Left cardiac atrium (tissue), 4 donors: ENCODE measurements at regions not wholly inside any gene's neighbourhood (a gene's known extent, or its start where the extent isn't known, plus 50 kb on each side); places are given as distances from the start of the nearest gene placed in this dataset.

Source experiments
- ATAC-seq, 2 donors: fragments of 200-7000 bp; cut with Tn5 transposase; one replicate each; pipeline ENCODE4 v1.9.1; 2020; ENCODE audit warnings: mild to moderate bottlenecking in 2 of 2, moderate library complexity in 2 of 2
- DNase-seq: peaks from one replicate; pipeline ENCODE4 v3.0.0-alpha.2; 2020
- intact Hi-C, 2 donors: fragments of 100-400 bp; cut with DNase I; formaldehyde crosslinking; loops; one replicate each; pipeline versions ENCODE4 v1.14.1 to v1.15.1; 2022 to 2023
- donor health status: DM: no; HTN: yes; CAD: no.
- donor health status: DM: no; HTN: yes; CAD: no; lungs with severe emphysema.
- donor health status: DM: yes; HTN: yes; CAD: no.
- donor health status: Dilated cardiomyopathy.

- DNase-seq: no peak
- intact Hi-C loops: no loop called here
- no peak for ATAC-seq
These were observed 290.2 kb downstream of the SOX11 start for GRCh38 chr2:5982193-5982902.

- ATAC-seq (no peak), DNase-seq (no peak)
- intact Hi-C loops: no loop called here
These were observed 290.7 kb downstream of the SOX11 start for GRCh38 chr2:5982903-5983265.

DNA sequence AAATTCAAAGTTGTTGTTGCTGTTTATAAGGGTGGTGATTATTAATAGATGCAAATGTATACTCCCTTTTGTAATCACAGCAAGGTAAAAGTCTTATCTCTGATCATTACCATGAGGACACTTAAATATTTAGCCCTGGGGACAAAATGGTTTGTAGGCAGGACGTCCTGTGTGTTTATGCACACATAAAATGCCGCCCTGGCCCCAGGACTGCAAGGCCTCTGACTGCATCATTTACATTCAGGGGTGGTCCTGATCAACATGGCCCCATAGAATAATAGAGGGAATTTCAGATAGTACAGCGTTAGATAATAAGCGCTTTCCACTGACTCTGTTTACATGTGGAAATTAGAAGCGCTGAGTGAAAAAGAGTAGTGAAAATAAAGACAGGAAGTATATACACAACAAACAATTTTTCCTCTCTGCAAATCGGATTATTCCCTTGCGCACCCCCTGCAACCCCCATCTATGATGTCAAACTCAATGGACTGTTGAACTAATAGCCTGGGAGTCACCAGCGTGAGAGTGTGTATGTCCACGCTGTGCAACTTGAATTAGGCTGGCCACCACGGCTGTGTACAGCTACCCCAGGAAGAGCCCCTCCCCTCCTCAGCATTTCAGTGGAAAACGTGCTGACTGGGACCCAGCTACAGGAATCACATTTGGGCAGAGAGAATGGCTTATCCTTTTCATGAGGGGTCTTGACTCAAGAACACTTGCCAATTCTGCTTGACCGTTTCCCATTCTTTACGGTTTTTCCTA lies 291.5 kb downstream of the SOX11 start:
- ATAC-seq: no peak
- intact Hi-C loops: no loop called here

GRCh38 chr2:5984273-5984655 lies 292.1 kb downstream of the SOX11 start:
- no peak for DNase-seq
- intact Hi-C loops: no loop called here
- ATAC-seq: no peak

More for the DNA sequence above, 291.5 kb downstream of the SOX11 start:
- DNase-seq: no peak

DNA sequence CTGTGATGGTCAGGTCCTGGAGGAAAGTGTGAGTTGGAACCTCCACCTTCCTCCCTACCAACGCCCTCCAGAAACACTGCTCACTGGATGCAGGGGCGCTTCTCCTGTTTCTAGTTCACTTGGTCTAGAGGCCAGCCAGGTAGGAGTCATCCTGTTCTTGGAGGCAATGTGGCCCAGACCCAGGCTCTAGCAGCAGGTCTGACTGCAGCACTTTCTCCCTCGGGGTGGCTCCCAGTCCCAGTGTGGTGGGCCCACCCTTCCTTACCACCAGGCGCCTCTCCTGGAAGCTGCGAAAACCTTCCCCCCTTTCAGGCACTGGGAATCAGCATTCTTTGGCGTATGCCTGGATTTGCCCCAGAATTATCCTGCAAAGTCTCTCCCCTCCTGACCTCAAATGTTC lies 292.8 kb downstream of the SOX11 start:
- no peak for ATAC-seq
- DNase-seq: no peak
- intact Hi-C loops: no loop called here

- intact Hi-C loops: no loop called here
- DNase-seq: no peak
- no peak for ATAC-seq
These were observed 293.6 kb downstream of the SOX11 start for GRCh38 chr2:5985536-5986385.

DNA sequence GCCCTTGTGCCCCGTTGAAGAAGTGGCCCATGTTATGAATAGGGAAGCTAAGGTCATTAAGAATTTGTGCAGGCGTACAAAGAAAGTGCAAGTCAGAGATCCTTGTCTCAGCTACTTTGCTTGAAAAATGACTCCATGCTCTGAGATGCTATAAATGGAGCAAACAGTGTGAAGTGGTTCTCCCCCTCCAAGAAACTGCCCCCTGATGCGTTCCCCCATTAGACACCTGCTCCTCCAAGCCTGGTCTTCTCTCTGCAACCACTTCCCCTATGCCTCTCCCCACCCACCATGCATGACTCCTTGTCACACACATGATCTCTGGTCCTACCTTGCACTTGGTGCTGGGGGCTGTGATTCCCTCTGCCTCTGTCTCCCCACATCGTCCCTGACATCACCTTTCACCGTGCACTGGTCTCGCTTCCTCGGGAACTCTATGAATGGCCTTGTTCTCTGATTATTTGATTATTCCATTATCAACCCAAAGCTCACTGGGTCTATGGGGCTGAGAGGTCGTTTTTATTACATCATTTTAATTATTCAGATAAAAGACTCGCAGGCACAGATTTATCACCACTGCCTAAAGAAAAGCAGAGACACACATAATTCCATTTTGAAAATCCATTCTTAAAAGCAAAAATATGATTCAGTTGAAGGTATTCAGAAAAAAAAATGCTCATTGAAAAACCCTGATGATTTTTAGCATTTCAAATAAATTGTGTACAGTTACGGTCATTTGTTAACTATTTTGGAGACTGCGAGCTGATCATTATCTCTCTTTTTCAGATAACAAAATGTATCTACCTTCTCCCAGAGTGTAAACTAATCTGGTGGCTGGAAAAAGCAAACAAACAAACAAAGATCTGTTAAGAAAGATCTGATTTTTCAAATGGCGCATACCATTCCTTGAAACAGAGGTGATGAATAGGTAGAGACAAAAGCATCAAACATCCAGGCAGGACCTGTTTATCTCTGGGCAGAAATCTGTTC lies 294.9 kb downstream of the SOX11 start:
- DNase-seq: no peak
- ATAC-seq: no peak
- intact Hi-C loops: no loop called here

DNA sequence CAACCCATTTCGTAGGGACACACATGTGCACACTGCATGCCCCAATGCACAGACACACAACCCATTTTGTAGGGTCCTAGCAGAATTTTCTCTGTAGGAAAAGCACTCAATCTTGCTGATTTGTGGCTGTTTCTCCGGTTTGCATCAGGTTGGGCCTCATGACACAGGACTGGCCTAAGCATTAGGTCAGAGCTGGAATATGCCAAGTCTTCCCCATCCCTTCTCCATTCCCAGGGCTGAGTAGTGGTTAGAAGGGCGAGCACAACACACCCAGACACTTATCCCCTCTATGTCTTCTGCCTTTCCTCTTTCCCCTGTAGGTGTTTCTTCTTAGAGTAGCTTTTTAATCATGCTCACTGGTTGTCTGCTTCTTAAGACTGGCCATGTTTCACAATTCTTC lies 295.9 kb downstream of the SOX11 start:
- ATAC-seq (no peak), DNase-seq (no peak)
- intact Hi-C loops: no loop called here

GRCh38 chr2:5990086-5990485 lies 297.9 kb downstream of the SOX11 start:
- no peak for ATAC-seq
- no peak for DNase-seq
- intact Hi-C loops: no loop called here

- DNase-seq (no peak), ATAC-seq (peak; percentile 53 to 93)
- intact Hi-C loops: no loop called here
These were observed 299.3 kb downstream of the SOX11 start for GRCh38 chr2:5991305-5991968.

- intact Hi-C loops: no loop called here
- DNase-seq (no peak), ATAC-seq (no peak)
These were observed 303.6 kb downstream of the SOX11 start for GRCh38 chr2:5995832-5996231.

GRCh38 chr2:6008186-6008585 lies 316.0 kb downstream of the SOX11 start:
- intact Hi-C loops: no loop called here
- no peak for ATAC-seq
- DNase-seq: no peak

DNA sequence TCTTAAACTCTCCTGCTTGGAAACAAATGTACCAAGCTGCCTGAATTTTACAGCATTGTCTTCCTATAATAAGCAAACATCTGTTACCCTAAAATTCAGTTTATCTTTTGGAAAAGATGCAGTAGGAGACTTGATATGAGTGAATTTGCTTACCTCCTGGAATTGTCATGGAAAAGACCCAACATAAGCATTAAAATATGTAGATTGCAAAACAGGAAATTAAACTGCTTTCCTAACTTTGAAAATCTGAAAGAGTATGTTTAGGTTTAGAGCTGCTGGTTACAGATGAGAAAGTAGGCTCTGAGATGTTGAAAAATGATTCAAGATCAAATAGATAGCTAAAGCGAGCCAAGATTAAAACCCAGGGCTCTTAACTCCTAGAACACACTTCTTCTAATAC lies 316.5 kb downstream of the SOX11 start:
- intact Hi-C loops: no loop called here
- no peak for ATAC-seq

GRCh38 chr2:6010163-6010562 lies 318.0 kb downstream of the SOX11 start:
- ATAC-seq (no peak), DNase-seq (no peak)
- intact Hi-C loops: no loop called here

More for the DNA sequence above, 316.5 kb downstream of the SOX11 start:
- no peak for DNase-seq

DNA sequence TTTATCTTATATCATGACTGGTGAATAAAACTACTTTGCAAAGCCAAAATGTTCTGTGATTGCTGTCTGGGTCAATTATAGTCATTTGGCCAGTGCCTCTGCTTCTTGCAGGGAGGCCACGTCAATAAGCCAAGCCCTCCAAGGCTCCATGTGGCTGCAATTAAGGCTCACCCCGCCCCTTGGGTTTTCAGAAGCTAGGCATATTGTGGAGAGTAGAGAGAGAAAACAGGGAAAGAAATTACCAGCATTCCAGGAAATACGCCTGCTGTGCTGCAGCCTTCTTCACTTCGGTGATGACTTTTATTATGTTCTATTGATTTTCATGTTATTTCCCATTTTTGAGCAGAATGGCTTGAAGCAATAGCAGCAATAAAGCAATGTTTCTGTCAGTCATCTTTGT lies 319.7 kb downstream of the SOX11 start:
- no peak for DNase-seq
- intact Hi-C loops: no loop called here
- ATAC-seq: no peak

DNA sequence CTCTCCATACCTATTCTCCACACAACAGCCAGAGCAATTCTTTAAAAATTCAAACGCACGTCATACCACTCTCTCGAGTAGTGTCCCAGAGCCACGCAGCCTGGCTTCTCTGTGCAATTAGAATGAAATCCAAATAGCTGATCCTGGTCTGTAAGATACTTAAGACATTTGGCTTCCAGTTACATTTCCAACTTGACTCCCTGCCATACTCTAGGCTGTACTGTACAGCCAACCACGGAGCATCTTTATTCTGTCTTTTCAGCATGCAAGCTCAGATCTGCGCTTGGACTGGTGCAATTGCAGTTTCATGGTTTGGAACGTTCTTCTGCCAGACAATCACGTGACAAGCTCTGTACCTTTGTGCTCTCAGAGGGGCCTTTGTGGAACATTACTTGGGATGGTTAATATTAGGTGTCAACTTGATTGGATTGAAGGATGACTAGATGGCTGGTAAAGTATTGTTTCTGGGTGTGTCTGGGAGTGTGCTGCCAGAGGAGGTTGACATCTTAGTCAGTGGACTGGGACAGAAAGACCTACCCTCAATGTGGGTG lies 325.6 kb downstream of the SOX11 start:
- intact Hi-C loops: no loop called here
- no peak for DNase-seq
- ATAC-seq: no peak

GRCh38 chr2:6024229-6024628 lies 332.0 kb downstream of the SOX11 start:
- intact Hi-C loops: no loop called here
- no peak for ATAC-seq
- no peak for DNase-seq

- ATAC-seq: no peak
- DNase-seq: no peak
- intact Hi-C loops: no loop called here
These were observed 332.6 kb downstream of the SOX11 start for GRCh38 chr2:6024784-6025183.
